OCI-LY3 (cell line): ENCODE measurements at regions not wholly inside any gene's neighbourhood (a gene's known extent, or its start where the extent isn't known, plus 50 kb on each side); places are given as distances from the start of the nearest gene placed in this dataset.

ENCODE experiments used
- EZH2phosphoT487 ChIP-seq: fragments of 200-600 bp; shearing (Covaris generic); IDR thresholded peaks from 2 replicates; pipeline ENCODE4 v1.6.1; 2018; ENCODE audit warnings: antibody characterized with exemption, mixed run types, low read depth
- TF ChIP-seq, protein P1 (sequence below): fragments of 200-600, 300-600 bp; sonication (generic); IDR thresholded peaks from 2 replicates; pipeline ENCODE4 v1.5.1; 2014; ENCODE audit warnings: antibody characterized with exemption, low read length, low read depth

DNA sequence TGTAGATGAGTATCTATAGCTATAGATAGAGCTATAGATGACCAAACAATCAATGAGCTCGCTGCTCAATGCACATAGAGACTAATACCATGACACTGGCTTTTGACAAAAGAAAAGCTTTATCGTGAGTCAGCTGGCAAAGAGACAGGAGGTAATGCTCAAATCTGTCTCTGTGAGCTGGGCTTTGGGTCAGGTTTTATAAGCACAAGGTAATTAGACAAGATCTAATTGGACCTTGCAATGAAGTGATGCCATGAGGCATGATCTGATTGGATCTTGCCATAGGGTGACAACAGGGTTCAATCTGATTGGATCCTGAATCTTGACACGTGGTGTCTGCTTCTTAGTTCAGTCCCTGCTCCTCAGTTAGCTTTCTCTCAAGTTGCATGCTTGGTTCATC is 180.7 kb upstream of the MXRA5 start:
- TF ChIP-seq, protein P1, sequence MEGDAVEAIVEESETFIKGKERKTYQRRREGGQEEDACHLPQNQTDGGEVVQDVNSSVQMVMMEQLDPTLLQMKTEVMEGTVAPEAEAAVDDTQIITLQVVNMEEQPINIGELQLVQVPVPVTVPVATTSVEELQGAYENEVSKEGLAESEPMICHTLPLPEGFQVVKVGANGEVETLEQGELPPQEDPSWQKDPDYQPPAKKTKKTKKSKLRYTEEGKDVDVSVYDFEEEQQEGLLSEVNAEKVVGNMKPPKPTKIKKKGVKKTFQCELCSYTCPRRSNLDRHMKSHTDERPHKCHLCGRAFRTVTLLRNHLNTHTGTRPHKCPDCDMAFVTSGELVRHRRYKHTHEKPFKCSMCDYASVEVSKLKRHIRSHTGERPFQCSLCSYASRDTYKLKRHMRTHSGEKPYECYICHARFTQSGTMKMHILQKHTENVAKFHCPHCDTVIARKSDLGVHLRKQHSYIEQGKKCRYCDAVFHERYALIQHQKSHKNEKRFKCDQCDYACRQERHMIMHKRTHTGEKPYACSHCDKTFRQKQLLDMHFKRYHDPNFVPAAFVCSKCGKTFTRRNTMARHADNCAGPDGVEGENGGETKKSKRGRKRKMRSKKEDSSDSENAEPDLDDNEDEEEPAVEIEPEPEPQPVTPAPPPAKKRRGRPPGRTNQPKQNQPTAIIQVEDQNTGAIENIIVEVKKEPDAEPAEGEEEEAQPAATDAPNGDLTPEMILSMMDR: no peak
- TF ChIP-seq EZH2phosphoT487: no peak
